ENCODE measurements at regions not wholly inside any gene's neighbourhood (a gene's known extent, or its start where the extent isn't known, plus 50 kb on each side); places are given as distances from the start of the nearest gene placed in this dataset.
A peak's percentile ranks its signal among the peaks of the same experiment; 100 is the strongest.
"Not testable (repeated sequence)": the region's sequence is repeated elsewhere in the genome, so short reads cannot be mapped to it uniquely, and the experiment has no call there.

GRCh38 chr2:7748717-7749415 is 831.7 kb downstream of the RNF144A start:
- Mint-ChIP-seq H3K4me3 (no peak overlapping the region), H3K4me1 (ENCODE audit: low read depth) (peaks cover 2% of the 10 kb centered on the region), H3K27me3 (ENCODE audit: low read depth) (peaks cover 1% of the 10 kb centered on the region), H3K36me3 (ENCODE audit: low read depth) (peaks cover 3% of the 10 kb centered on the region), H3K27ac (no peak overlapping the region), H3K9me3 (peaks cover 9% of the 10 kb centered on the region)
- intact Hi-C loops (cut with micrococcal nuclease), result no loop called here
- DNase-seq, result peak; percentile 26
- CTCF ChIA-PET, result interaction anchor here (1.4 kb wide), 1 partner anchor 10 kb away, joined by 3 read pairs; no protein-coding TSS in a partner anchor

- CTCF ChIA-PET, result interaction anchor here (0.6 to 1.4 kb wide), 4 partner anchors 11 to 322 kb away, joined by 3 read pairs; no protein-coding TSS in a partner anchor
- peaks cover 18% of the 10 kb centered on the region for H3K9me3 Mint-ChIP-seq
- no peak for DNase-seq
- H3K27ac Mint-ChIP-seq, result no peak overlapping the region
- H3K4me1 Mint-ChIP-seq (ENCODE audit: low read depth), result no peaks in the 10 kb centered on the region
- intact Hi-C loops (cut with micrococcal nuclease), result loop anchor here (10.0 kb wide), 1 partner anchor 795 kb away; no protein-coding TSS in a partner anchor
- no peak overlapping the region for H3K4me3 Mint-ChIP-seq
- H3K36me3 Mint-ChIP-seq (ENCODE audit: low read depth), result peaks cover 9% of the 10 kb centered on the region
- H3K27me3 Mint-ChIP-seq (ENCODE audit: low read depth), result peaks cover 1% of the 10 kb centered on the region
Observed at GRCh38 chr2:7749895-7750559, 832.8 kb downstream of the RNF144A start.

- CTCF ChIA-PET, result no interaction called here
- intact Hi-C loops (cut with micrococcal nuclease), result loop anchor here (10.0 kb wide), 1 partner anchor 793 kb away; no protein-coding TSS in a partner anchor
- Mint-ChIP-seq H3K4me1 (ENCODE audit: low read depth) (peaks cover under 1% of the 10 kb centered on the region), H3K4me3 (no peak overlapping the region), H3K27ac (no peak overlapping the region), H3K36me3 (ENCODE audit: low read depth) (peaks cover 11% of the 10 kb centered on the region), H3K9me3 (peaks cover 18% of the 10 kb centered on the region), H3K27me3 (ENCODE audit: low read depth) (peaks cover 12% of the 10 kb centered on the region)
- no peak for DNase-seq
Observed at GRCh38 chr2:7752291-7752690, 835.1 kb downstream of the RNF144A start.

- Mint-ChIP-seq H3K4me1 (ENCODE audit: low read depth) (peaks cover 12% of the 10 kb centered on the region), H3K36me3 (ENCODE audit: low read depth) (peaks cover 11% of the 10 kb centered on the region), H3K9me3 (peaks cover 18% of the 10 kb centered on the region), H3K4me3 (no peak overlapping the region), H3K27ac (no peak overlapping the region), H3K27me3 (ENCODE audit: low read depth) (peaks cover 12% of the 10 kb centered on the region)
- no peak for DNase-seq
- intact Hi-C loops (cut with micrococcal nuclease), result loop anchor here (10.0 kb wide), 1 partner anchor 791 kb away; no protein-coding TSS in a partner anchor
- CTCF ChIA-PET, result no interaction called here
Observed at GRCh38 chr2:7753777-7754176, 836.6 kb downstream of the RNF144A start.

GRCh38 chr2:7755879-7756278 is 838.7 kb downstream of the RNF144A start:
- CTCF ChIA-PET, result no interaction called here
- H3K27ac Mint-ChIP-seq, result no peak overlapping the region
- H3K4me1 Mint-ChIP-seq (ENCODE audit: low read depth), result peaks cover 12% of the 10 kb centered on the region
- H3K9me3 Mint-ChIP-seq, result peaks cover 18% of the 10 kb centered on the region
- H3K36me3 Mint-ChIP-seq (ENCODE audit: low read depth), result peaks cover 11% of the 10 kb centered on the region
- H3K27me3 Mint-ChIP-seq (ENCODE audit: low read depth), result peaks cover 12% of the 10 kb centered on the region
- intact Hi-C loops (cut with micrococcal nuclease), result loop anchor here (5.0 to 10.0 kb wide), 3 partner anchors 319 to 1736 kb away; no protein-coding TSS in a partner anchor
- no peak for DNase-seq
- H3K4me3 Mint-ChIP-seq, result no peak overlapping the region

GRCh38 chr2:7758073-7758759 is 841.0 kb downstream of the RNF144A start:
- Mint-ChIP-seq H3K27me3 (ENCODE audit: low read depth) (peaks cover 12% of the 10 kb centered on the region), H3K27ac (no peak overlapping the region), H3K36me3 (ENCODE audit: low read depth) (peaks cover 12% of the 10 kb centered on the region), H3K4me1 (ENCODE audit: low read depth) (peaks cover 12% of the 10 kb centered on the region), H3K4me3 (no peak overlapping the region), H3K9me3 (peaks cover 21% of the 10 kb centered on the region)
- intact Hi-C loops (cut with micrococcal nuclease), result loop anchor here (1.0 to 10.0 kb wide), 10 partner anchors 15 to 1734 kb away; no protein-coding TSS in a partner anchor
- no peak for DNase-seq
- CTCF ChIA-PET, result interaction anchor here (0.6 to 1.2 kb wide), 2 partner anchors 13 to 316 kb away, joined by 3 to 4 read pairs; no protein-coding TSS in a partner anchor

- DNase-seq, result no peak
- CTCF ChIA-PET, result interaction anchor here (1.3 kb wide), 1 partner anchor 89 kb away, joined by 5 read pairs; no protein-coding TSS in a partner anchor
- no peak overlapping the region for H3K27ac Mint-ChIP-seq
- peaks cover 20% of the 10 kb centered on the region for H3K9me3 Mint-ChIP-seq
- H3K4me3 Mint-ChIP-seq, result no peak overlapping the region
- intact Hi-C loops (cut with micrococcal nuclease), result loop anchor here (2.0 to 10.0 kb wide), 4 partner anchors 193 to 1732 kb away; no protein-coding TSS in a partner anchor
- H3K4me1 Mint-ChIP-seq (ENCODE audit: low read depth), result peaks cover 12% of the 10 kb centered on the region
- peaks cover 18% of the 10 kb centered on the region for H3K36me3 Mint-ChIP-seq (ENCODE audit: low read depth)
- peaks cover 16% of the 10 kb centered on the region for H3K27me3 Mint-ChIP-seq (ENCODE audit: low read depth)
Observed at GRCh38 chr2:7759898-7760297, 842.7 kb downstream of the RNF144A start.

GRCh38 chr2:7763418-7763817 is 846.2 kb downstream of the RNF144A start:
- intact Hi-C loops (cut with micrococcal nuclease); DNase-seq; H3K4me3 Mint-ChIP-seq; H3K27ac Mint-ChIP-seq; CTCF ChIA-PET; H3K4me1 Mint-ChIP-seq (ENCODE audit: low read depth); H3K27me3 Mint-ChIP-seq (ENCODE audit: low read depth): not testable (repeated sequence)
- peaks cover 20% of the 10 kb centered on the region for H3K9me3 Mint-ChIP-seq
- H3K36me3 Mint-ChIP-seq (ENCODE audit: low read depth), result peaks cover 16% of the 10 kb centered on the region

- Mint-ChIP-seq H3K4me3 (no peak overlapping the region), H3K27me3 (ENCODE audit: low read depth) (peaks cover 4% of the 10 kb centered on the region), H3K36me3 (ENCODE audit: low read depth) (peaks cover 16% of the 10 kb centered on the region), H3K9me3 (peaks cover 20% of the 10 kb centered on the region), H3K4me1 (ENCODE audit: low read depth) (no peaks in the 10 kb centered on the region), H3K27ac (no peak overlapping the region)
- CTCF ChIA-PET, result no interaction called here
- DNase-seq, result no peak
- intact Hi-C loops (cut with micrococcal nuclease), result no loop called here
Observed at GRCh38 chr2:7765236-7765635, 848.0 kb downstream of the RNF144A start.

GRCh38 chr2:7766088-7766722 is 849.0 kb downstream of the RNF144A start:
- Mint-ChIP-seq H3K36me3 (ENCODE audit: low read depth) (peaks cover 16% of the 10 kb centered on the region), H3K27ac (no peak overlapping the region)

GRCh38 chr2:7766978-7767565 is 849.9 kb downstream of the RNF144A start:
- Mint-ChIP-seq H3K27ac (no peak overlapping the region), H3K4me1 (ENCODE audit: low read depth) (no peaks in the 10 kb centered on the region), H3K36me3 (ENCODE audit: low read depth) (peaks cover 16% of the 10 kb centered on the region), H3K27me3 (ENCODE audit: low read depth) (peaks cover 4% of the 10 kb centered on the region), H3K9me3 (peaks cover 20% of the 10 kb centered on the region), H3K4me3 (no peak overlapping the region)
- no peak for DNase-seq
- CTCF ChIA-PET, result no interaction called here
- intact Hi-C loops (cut with micrococcal nuclease), result no loop called here

More at GRCh38 chr2:7766088-7766722, 849.0 kb downstream of the RNF144A start:
- intact Hi-C loops (cut with micrococcal nuclease), result no loop called here
- CTCF ChIA-PET, result interaction anchor here (0.9 kb wide), 1 partner anchor 669 kb away, joined by 3 read pairs; no protein-coding TSS in a partner anchor
- H3K4me1 Mint-ChIP-seq (ENCODE audit: low read depth), result no peaks in the 10 kb centered on the region
- H3K27me3 Mint-ChIP-seq (ENCODE audit: low read depth), result peaks cover 4% of the 10 kb centered on the region
- no peak overlapping the region for H3K4me3 Mint-ChIP-seq
- DNase-seq, result no peak
- peaks cover 20% of the 10 kb centered on the region for H3K9me3 Mint-ChIP-seq

Measured in activated naive CD4-positive, alpha-beta T cell treated with anti-CD3 and anti-CD28 coated beads for 36 hours (primary cell).